ENCODE measurements at regions not wholly inside any gene's neighbourhood (a gene's known extent, or its start where the extent isn't known, plus 50 kb on each side); places are given as distances from the start of the nearest gene placed in this dataset.
"Not testable (repeated sequence)": the region's sequence is repeated elsewhere in the genome, so short reads cannot be mapped to it uniquely, and the experiment has no call there.

DNA sequence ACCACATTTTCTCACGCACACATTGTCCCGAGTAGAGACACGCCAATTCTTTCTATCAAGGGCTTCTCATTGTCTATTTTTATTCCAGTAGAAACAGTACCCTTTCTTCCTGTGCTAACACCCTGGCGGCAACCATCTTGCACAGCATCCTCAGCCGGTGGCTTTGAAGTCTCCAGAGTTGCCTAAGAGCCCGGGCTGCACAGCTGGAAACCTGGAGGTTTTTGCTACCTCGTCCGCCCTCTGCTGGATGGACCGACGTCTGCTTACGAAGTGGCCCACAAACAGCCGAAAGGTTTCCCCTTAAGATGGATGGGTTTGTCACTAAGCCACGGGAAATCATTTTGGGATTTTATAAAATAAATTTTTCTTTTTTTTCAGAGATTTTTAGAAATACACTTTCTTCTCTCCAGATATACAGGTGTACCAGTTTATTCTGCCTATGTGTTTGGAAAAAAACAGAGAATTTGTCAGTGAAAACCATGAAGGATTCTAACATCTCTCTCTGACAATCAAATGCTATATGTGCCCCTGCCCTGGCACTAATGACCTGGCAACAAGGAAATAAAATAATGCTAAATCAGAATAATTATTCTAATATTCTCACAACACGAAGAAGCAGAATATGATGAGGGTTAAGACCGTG is 81.8 kb upstream of the FAM204A start:
- TF ChIP-seq, protein P1, sequence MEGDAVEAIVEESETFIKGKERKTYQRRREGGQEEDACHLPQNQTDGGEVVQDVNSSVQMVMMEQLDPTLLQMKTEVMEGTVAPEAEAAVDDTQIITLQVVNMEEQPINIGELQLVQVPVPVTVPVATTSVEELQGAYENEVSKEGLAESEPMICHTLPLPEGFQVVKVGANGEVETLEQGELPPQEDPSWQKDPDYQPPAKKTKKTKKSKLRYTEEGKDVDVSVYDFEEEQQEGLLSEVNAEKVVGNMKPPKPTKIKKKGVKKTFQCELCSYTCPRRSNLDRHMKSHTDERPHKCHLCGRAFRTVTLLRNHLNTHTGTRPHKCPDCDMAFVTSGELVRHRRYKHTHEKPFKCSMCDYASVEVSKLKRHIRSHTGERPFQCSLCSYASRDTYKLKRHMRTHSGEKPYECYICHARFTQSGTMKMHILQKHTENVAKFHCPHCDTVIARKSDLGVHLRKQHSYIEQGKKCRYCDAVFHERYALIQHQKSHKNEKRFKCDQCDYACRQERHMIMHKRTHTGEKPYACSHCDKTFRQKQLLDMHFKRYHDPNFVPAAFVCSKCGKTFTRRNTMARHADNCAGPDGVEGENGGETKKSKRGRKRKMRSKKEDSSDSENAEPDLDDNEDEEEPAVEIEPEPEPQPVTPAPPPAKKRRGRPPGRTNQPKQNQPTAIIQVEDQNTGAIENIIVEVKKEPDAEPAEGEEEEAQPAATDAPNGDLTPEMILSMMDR (IDR thresholded peaks at IDR 0.05): no peak
- DNase-seq (ENCODE audit: low spot score) (no peak), ATAC-seq (ENCODE audit: low FRiP score) (peak; percentile 64)

DNA sequence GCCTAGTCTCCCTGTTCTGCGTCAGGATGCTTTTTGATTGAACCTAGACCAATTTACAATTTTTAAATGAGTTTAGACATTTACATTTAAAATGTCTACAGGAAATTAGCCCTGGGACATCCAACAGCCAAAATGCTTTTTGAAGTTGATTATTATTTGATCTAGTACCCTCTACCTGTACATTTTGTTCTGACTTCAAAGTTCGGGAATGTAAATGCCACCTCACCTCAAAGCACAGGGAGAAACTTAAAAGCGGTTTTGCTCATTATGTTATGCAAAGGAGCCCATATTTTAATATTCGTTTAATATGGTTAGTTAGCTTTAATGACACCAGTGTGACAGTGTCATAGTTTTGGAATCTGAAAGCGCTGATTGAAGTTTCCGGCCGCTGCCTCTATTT is 80.1 kb upstream of the FAM204A start:
- ATAC-seq (ENCODE audit: low FRiP score): no peak
- TF ChIP-seq, protein P1 (IDR thresholded peaks at IDR 0.05): no peak
- DNase-seq (ENCODE audit: low spot score): no peak

DNA sequence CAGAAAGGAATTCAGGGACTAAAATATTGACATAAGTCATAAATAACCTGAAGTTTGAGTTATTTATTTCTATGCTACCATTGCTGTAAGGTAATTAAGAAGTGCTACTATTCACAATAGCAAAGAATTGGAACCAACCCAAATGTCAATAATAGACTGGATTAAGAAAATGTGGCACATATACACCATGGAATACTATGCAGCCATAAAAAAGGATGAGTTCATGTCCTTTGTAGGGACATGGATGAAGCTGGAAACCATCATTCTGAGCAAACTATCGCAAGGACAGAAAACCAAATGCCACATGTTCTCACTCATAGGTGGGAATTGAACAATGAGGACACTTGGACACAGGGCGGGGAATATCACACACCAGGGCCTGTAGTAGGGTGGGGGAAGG is 77.9 kb upstream of the FAM204A start:
- ATAC-seq (ENCODE audit: low FRiP score); DNase-seq (ENCODE audit: low spot score): not testable (repeated sequence)

DNA sequence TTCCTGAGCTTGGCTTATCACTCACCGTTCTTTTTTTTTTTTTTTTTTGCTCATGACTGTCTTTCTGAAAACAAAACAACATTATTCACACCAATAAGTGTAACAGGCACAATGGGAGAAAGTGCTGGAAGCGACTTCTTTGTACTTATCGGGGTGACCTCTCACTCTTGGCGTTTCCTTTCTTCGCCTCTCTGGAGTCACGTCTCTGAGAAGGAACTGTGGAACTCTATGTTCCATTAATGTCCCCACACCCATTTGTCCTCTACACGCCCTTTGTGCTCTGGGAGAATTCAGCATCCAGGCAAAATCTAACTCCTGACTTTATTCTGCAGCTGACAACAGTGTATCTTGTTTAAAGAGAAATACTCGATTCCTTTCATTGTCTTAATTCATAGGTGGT is 70.8 kb upstream of the FAM204A start:
- ATAC-seq (ENCODE audit: low FRiP score): no peak
- DNase-seq (ENCODE audit: low spot score): no peak
- TF ChIP-seq, protein P1 (IDR thresholded peaks at IDR 0.05): no peak

DNA sequence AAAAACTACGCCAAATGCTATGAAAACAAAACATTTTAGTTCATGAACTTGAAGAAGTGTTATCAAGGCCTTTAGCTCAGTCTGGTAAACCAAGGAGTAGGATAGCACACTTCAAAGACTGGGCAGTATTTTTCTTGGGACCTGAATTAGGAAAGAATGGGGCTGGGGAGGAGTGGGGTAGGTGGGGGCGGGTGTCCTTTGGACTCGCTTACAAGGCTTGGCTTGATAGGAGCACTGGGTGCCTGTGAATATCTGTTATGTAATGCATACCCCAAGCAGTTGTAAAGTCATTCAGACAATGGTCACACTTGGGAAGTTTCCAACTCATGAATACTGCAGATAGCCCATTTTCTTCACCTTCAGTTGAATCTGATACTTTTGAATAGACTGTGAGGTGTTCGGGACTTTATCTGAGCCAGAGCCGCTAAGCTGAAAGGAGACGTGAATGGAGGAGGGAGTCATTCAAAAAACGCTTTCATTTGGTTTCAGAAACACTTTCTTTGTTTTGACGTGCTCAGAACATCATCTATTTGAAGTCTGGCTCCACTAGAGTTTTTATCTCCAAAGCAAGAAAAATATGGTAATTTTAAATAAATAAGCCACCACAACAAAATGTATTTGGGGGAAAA is 70.1 kb upstream of the FAM204A start:
- DNase-seq (ENCODE audit: low spot score) (no peak), ATAC-seq (ENCODE audit: low FRiP score) (no peak)
- TF ChIP-seq, protein P1 (IDR thresholded peaks at IDR 0.05): no peak

DNA sequence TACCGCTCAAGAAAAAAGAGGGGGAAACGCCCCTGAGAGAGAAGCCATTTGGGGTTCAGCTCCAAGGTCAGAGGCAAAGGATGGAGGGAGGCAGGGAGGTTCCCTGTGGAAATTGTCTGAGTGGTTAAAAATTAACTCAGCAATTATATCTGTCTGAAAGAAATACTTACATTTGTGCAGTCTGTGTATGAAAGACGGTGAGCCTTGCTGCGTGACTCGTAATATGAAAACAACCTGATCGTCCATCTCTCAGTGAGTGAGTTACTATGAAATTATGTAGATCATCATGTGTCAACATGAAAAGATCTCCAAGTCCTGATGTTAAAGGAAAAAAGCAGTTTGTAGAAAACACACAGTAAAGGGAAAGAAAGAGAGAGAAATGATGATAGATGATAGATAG is 67.2 kb upstream of the FAM204A start:
- no peak for DNase-seq (ENCODE audit: low spot score)
- no peak for ATAC-seq (ENCODE audit: low FRiP score)
- TF ChIP-seq, protein P1 (IDR thresholded peaks at IDR 0.05): no peak

DNA sequence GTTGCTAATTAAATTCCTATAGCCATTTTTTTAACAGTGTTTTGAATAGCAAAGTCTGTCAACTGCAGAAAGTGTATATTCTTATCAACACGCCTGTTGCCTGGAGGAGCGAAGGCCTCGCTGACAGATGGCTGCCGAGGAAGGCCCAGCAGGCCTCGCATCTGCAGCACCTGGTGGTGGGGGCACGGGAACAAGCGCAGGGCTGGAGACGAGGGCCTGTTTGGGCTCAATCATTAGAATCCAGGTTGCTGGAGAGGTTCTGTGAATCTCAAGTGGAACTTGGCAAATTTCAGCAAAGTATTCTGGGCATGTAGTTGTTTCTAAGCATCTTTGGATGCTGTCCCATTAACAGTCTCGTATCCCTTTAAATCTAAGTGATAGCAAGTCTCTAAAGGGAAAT is 66.1 kb upstream of the FAM204A start:
- ATAC-seq (ENCODE audit: low FRiP score) (no peak), DNase-seq (ENCODE audit: low spot score) (no peak)
- TF ChIP-seq, protein P1 (IDR thresholded peaks at IDR 0.05): no peak
